Activated CD8-positive, alpha-beta T cell treated with anti-CD3 and anti-CD28 coated beads for 36 hours (primary cell): ENCODE measurements at regions not wholly inside any gene's neighbourhood (a gene's known extent, or its start where the extent isn't known, plus 50 kb on each side); places are given as distances from the start of the nearest gene placed in this dataset.
"Not testable (repeated sequence)": the region's sequence is repeated elsewhere in the genome, so short reads cannot be mapped to it uniquely, and the experiment has no call there.

Source experiments
- ATAC-seq: fragments of 200-7000 bp; cut with Tn5 transposase; one replicate; pipeline ENCODE4 v1.10.0; 2021; ENCODE audit warnings: mild to moderate bottlenecking, moderate library complexity
- CTCF ChIA-PET: fragments of 350-600 bp; sonication (Branson Sonifier 250); formaldehyde crosslinking; loops from one replicate; lab custom pipeline; 2021; ENCODE audit warnings: antibody characterized with exemption; lab: Charles Lee
- POLR2A ChIA-PET: fragments of 350-600 bp; sonication (Branson Sonifier 250); formaldehyde crosslinking; loops from one replicate; lab custom pipeline; 2021; ENCODE audit warnings: antibody characterized with exemption; lab: Charles Lee
- DNase-seq: peaks from one replicate; pipeline ENCODE4 v3.0.0-alpha.2; 2020
- H3K27ac Mint-ChIP-seq: one replicate; pipeline ENCODE4 v1.8.0; 2021; ENCODE audit warnings: mild to moderate bottlenecking, mixed read lengths
- H3K27me3 Mint-ChIP-seq: one replicate; pipeline ENCODE4 v1.8.0; 2021; ENCODE audit warnings: mixed read lengths
- H3K36me3 Mint-ChIP-seq: one replicate; pipeline ENCODE4 v1.8.0; 2021; ENCODE audit warnings: low read depth, mixed read lengths
- H3K4me1 Mint-ChIP-seq: one replicate; pipeline ENCODE4 v1.8.0; 2021; ENCODE audit warnings: low read depth, mixed read lengths
- H3K4me3 Mint-ChIP-seq: one replicate; pipeline ENCODE4 v1.8.0; 2021; ENCODE audit warnings: mild to moderate bottlenecking, moderate library complexity, mixed read lengths
- H3K9me3 Mint-ChIP-seq: one replicate; pipeline ENCODE4 v1.8.0; 2021; ENCODE audit warnings: mixed read lengths
- CTCF ChIP-seq: fragments of 200-600 bp; IDR thresholded peaks from one replicate; pipeline ENCODE4 v1.8.0; 2022; ENCODE audit warnings: antibody characterized with exemption, mild to moderate bottlenecking
- intact Hi-C: fragments of 100-400 bp; cut with micrococcal nuclease; formaldehyde crosslinking; loops from one replicate; pipeline ENCODE4 v1.10.0; 2022

GRCh38 chr17:54662978-54663876 is 237.4 kb upstream of the TOM1L1 start:
- peaks cover 5% of the 10 kb centered on the region for H3K9me3 Mint-ChIP-seq
- intact Hi-C loops = no loop called here
- no peaks in the 10 kb centered on the region for H3K27me3 Mint-ChIP-seq
- no peak for DNase-seq
- TF ChIP-seq CTCF = no peak
- H3K4me3 Mint-ChIP-seq = no peak overlapping the region
- ATAC-seq = no peak
- CTCF ChIA-PET = no interaction called here
- H3K36me3 Mint-ChIP-seq = no peaks in the 10 kb centered on the region
- H3K27ac Mint-ChIP-seq = no peak overlapping the region
- H3K4me1 Mint-ChIP-seq = no peaks in the 10 kb centered on the region
- POLR2A ChIA-PET = no interaction called here

- intact Hi-C loops = no loop called here
- no peak overlapping the region for H3K4me3 Mint-ChIP-seq
- no peak for DNase-seq
- POLR2A ChIA-PET = no interaction called here
- H3K27ac Mint-ChIP-seq = no peak overlapping the region
- peaks cover 2% of the 10 kb centered on the region for H3K9me3 Mint-ChIP-seq
- no peaks in the 10 kb centered on the region for H3K36me3 Mint-ChIP-seq
- H3K27me3 Mint-ChIP-seq = no peaks in the 10 kb centered on the region
- TF ChIP-seq CTCF = no peak
- H3K4me1 Mint-ChIP-seq = no peaks in the 10 kb centered on the region
- ATAC-seq = no peak
- CTCF ChIA-PET = no interaction called here
Observed at GRCh38 chr17:54666559-54666958, 234.1 kb upstream of the TOM1L1 start.

- Mint-ChIP-seq H3K27me3 (no peaks in the 10 kb centered on the region), H3K4me1 (no peaks in the 10 kb centered on the region), H3K27ac (no peak overlapping the region), H3K9me3 (peaks cover 2% of the 10 kb centered on the region), H3K4me3 (no peak overlapping the region), H3K36me3 (no peaks in the 10 kb centered on the region)
- DNase-seq (no peak), ATAC-seq (no peak)
- ChIA-PET POLR2A (no interaction called here), CTCF (no interaction called here)
- no peak for TF ChIP-seq CTCF
- intact Hi-C loops = no loop called here
Observed at GRCh38 chr17:54678158-54678557, 222.5 kb upstream of the TOM1L1 start.

GRCh38 chr17:54680410-54680809 is 220.2 kb upstream of the TOM1L1 start:
- ATAC-seq (no peak), DNase-seq (no peak)
- Mint-ChIP-seq H3K27ac (no peak overlapping the region), H3K27me3 (no peaks in the 10 kb centered on the region), H3K4me3 (no peak overlapping the region), H3K9me3 (no peaks in the 10 kb centered on the region), H3K36me3 (no peaks in the 10 kb centered on the region), H3K4me1 (no peaks in the 10 kb centered on the region)
- ChIA-PET POLR2A (no interaction called here), CTCF (no interaction called here)
- no peak for TF ChIP-seq CTCF
- intact Hi-C loops = no loop called here

- no peak for ATAC-seq
- ChIA-PET POLR2A (no interaction called here), CTCF (no interaction called here)
- no peak for TF ChIP-seq CTCF
- Mint-ChIP-seq H3K4me3 (no peak overlapping the region), H3K27ac (no peak overlapping the region), H3K9me3 (peaks cover 8% of the 10 kb centered on the region), H3K27me3 (no peaks in the 10 kb centered on the region), H3K4me1 (no peaks in the 10 kb centered on the region), H3K36me3 (no peaks in the 10 kb centered on the region)
- intact Hi-C loops = no loop called here
- no peak for DNase-seq
Observed at GRCh38 chr17:54694287-54694887, 206.3 kb upstream of the TOM1L1 start.

GRCh38 chr17:54712798-54713197 is 187.9 kb upstream of the TOM1L1 start:
- intact Hi-C loops = loop anchor here (10.0 kb wide), 1 partner anchor 58 kb away; no protein-coding TSS in a partner anchor
- DNase-seq, CTCF ChIA-PET, H3K27ac Mint-ChIP-seq, H3K9me3 Mint-ChIP-seq, H3K4me1 Mint-ChIP-seq, H3K36me3 Mint-ChIP-seq, ATAC-seq, H3K27me3 Mint-ChIP-seq, H3K4me3 Mint-ChIP-seq: not testable (repeated sequence)
- POLR2A ChIA-PET = interaction anchor here (0.6 kb wide), 1 partner anchor 97 kb away, joined by 3 read pairs; no protein-coding TSS in a partner anchor
